ENCODE measurements at regions not wholly inside any gene's neighbourhood (a gene's known extent, or its start where the extent isn't known, plus 50 kb on each side); places are given as distances from the start of the nearest gene placed in this dataset.
A peak's percentile ranks its signal among the peaks of the same experiment; 100 is the strongest.

DNA sequence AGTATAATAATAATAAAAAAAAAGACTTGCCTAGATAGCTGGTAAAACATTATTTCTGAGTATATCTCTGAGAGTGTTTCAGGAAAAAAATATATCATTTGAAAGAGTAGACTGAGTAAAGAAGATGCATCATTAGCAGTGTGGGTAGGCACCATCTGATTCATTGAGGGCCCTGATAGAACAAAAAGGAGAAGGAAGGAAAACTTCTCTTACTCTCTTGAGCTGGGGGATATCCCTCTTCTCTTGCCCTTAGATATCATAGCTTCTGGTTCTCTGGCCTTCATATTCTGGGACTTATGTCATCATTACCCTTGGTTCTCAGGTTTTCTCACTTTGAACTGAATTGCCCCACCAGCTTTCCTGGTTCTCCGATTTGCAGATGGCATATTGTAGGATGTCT, 177.6 kb upstream of the EDNRB start:
- Histone ChIP-seq H3K9me3 (no peaks in the 10 kb centered on the region), H3K4me3 (no peak overlapping the region), H3K27ac (no peak overlapping the region), H3K4me1 (no peaks in the 10 kb centered on the region), H3K27me3 (no peaks in the 10 kb centered on the region), H3K36me3 (ENCODE audit: low read depth, missing control alignments) (no peaks in the 10 kb centered on the region)
- no peak for TF ChIP-seq POLR2A (IDR thresholded peaks at IDR 0.05)
- TF ChIP-seq, protein P1, sequence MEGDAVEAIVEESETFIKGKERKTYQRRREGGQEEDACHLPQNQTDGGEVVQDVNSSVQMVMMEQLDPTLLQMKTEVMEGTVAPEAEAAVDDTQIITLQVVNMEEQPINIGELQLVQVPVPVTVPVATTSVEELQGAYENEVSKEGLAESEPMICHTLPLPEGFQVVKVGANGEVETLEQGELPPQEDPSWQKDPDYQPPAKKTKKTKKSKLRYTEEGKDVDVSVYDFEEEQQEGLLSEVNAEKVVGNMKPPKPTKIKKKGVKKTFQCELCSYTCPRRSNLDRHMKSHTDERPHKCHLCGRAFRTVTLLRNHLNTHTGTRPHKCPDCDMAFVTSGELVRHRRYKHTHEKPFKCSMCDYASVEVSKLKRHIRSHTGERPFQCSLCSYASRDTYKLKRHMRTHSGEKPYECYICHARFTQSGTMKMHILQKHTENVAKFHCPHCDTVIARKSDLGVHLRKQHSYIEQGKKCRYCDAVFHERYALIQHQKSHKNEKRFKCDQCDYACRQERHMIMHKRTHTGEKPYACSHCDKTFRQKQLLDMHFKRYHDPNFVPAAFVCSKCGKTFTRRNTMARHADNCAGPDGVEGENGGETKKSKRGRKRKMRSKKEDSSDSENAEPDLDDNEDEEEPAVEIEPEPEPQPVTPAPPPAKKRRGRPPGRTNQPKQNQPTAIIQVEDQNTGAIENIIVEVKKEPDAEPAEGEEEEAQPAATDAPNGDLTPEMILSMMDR (IDR thresholded peaks at IDR 0.05): no peak
- intact Hi-C loops (cut with DNase I; ENCODE audit: low total_unique reads): no loop called here
- 96 to 97% methylated on average over 1 of the region's 1 CpG for whole genome bisulfite sequencing, 2 donors
- DNase-seq: no peak

DNA sequence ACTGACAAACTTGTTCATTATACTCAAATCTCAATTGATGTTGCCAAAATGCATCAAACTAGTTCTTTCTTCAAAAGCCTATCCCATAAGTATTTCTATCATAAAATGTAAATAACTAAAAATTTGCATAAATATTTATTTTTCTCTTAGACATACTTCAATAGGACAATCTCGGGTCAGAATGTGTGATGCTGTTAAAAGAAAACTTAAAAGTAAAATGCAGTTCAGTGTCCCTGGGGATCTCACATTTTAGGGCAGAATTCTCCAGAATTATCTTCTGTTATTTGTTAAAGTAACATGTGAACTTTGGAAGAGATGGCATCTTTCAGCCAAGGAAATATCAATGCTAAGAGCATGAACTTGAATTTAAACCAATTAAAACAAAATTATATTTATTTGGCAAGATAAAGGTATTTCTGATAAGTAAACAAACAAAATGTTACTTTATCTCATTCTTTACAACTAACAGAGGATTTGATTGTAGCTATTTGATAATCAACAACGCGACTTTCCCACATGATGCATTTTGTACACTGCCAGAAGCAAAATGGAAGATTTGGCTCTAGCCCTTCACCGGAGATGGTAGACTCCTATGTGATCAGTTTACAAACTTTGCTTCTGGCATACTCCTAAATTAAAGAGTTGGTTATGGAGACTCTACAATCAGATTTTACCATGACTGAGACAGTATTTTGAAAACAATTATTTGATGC, 169.5 kb upstream of the EDNRB start:
- Histone ChIP-seq H3K27ac (no peak overlapping the region), H3K27me3 (no peaks in the 10 kb centered on the region), H3K4me3 (no peak overlapping the region), H3K9me3 (no peaks in the 10 kb centered on the region), H3K36me3 (ENCODE audit: low read depth, missing control alignments) (no peaks in the 10 kb centered on the region), H3K4me1 (no peaks in the 10 kb centered on the region)
- intact Hi-C loops (cut with DNase I; ENCODE audit: low total_unique reads): no loop called here
- 53 to 68% methylated on average over 4 of the region's 4 CpGs for WGBS, 2 donors
- TF ChIP-seq POLR2A (IDR thresholded peaks at IDR 0.05): no peak
- no peak for DNase-seq

DNA sequence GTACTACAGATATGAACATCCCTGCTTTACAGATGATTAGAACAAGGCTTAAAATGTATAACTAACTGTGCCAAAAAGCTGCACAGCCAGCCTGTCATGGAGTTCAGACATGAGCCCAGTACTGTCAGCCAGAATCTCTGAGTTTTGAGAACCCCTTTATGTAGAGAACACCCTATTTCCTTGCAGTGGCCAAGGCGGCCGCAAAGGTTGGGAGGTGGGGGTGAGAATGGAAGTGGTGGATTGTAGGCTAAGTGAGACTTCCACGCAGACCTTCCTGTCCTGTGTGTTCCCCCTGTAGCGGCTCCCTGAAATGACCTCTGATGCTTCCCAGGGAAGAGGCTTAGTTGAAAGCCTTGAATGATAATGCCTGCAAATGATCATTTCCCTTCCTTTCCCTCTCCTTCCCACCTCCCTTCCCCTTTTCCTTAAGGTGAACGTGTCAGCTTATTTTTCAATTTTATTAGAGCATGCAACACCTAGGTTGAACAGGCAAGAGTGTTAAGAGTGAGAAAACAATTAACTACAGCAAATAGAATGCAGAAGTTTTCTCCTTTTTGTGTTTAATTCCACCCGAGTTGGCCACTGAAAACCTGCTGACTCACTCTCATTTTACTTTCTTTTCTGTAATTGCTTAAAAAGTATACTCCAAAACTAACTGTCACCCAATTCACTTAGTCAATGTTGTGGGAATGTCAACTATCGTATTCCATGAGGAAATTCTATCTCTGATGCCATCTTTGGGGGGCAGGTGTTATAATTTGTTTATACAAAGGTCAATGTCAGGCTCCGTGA, 167.0 kb upstream of the EDNRB start:
- Histone ChIP-seq H3K9me3 (no peaks in the 10 kb centered on the region), H3K4me1 (no peaks in the 10 kb centered on the region), H3K36me3 (ENCODE audit: low read depth, missing control alignments) (no peaks in the 10 kb centered on the region), H3K27me3 (no peaks in the 10 kb centered on the region), H3K4me3 (no peak overlapping the region), H3K27ac (peak overlapping the region in 1 of 2 donors; percentile 33)
- intact Hi-C loops (cut with DNase I; ENCODE audit: low total_unique reads): no loop called here
- TF ChIP-seq, protein P1 (IDR thresholded peaks at IDR 0.05): no peak
- TF ChIP-seq POLR2A (IDR thresholded peaks at IDR 0.05): no peak
- WGBS, 2 donors: 48 to 58% methylated on average over 8 of the region's 8 CpGs
- DNase-seq: no peak

DNA sequence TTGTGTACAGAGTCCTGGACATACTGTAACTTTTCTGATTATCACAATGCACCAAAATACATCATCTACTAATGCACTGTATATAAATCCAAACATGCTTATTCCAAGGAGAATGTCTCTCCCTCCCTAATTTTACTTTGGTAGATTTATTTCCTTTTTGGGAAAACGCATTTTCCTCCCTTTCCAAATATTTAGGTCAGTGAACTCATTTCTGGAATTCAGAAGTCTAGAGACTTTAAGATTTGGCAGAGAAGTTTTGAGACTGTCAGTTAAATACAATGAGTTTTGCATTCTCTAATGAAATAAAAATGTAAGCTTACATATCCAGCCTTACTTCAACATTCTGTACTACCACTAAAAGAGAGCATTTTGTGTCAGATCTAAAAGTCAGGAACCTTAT, 165.8 kb upstream of the EDNRB start:
- no peaks in the 10 kb centered on the region for H3K27me3 ChIP-seq
- intact Hi-C loops (cut with DNase I; ENCODE audit: low total_unique reads): no loop called here
- H3K4me1 ChIP-seq: no peaks in the 10 kb centered on the region
- H3K27ac ChIP-seq: no peak overlapping the region
- no peaks in the 10 kb centered on the region for H3K36me3 ChIP-seq (ENCODE audit: low read depth, missing control alignments)
- no peak overlapping the region for H3K4me3 ChIP-seq
- 40 to 54% methylated on average over 1 of the region's 1 CpG for WGBS, 2 donors
- H3K9me3 ChIP-seq: no peaks in the 10 kb centered on the region
- DNase-seq: no peak
- TF ChIP-seq, protein P1 (IDR thresholded peaks at IDR 0.05): no peak
- TF ChIP-seq POLR2A (IDR thresholded peaks at IDR 0.05): no peak

DNA sequence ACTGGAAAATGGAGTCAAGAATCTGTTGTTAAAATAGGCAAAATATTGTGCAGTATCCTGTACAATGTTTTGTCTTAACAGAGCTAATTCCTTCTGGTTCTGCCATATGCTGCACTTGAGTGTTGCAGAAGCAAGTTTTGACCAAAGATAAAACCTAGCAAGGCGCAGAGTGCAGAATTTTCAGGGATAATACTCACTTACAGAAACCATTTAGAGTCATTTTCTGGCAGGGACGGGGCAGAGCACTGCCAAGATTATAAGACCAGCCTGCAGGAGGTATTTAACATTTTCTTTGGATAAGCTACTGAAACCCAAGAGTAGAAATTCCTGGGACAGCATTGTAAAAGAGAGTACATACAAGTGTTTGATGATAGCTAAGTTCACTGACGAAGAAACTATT, 159.5 kb upstream of the EDNRB start:
- intact Hi-C loops (cut with DNase I; ENCODE audit: low total_unique reads): no loop called here
- H3K9me3 ChIP-seq: no peaks in the 10 kb centered on the region
- H3K27ac ChIP-seq: no peak overlapping the region
- H3K36me3 ChIP-seq (ENCODE audit: low read depth, missing control alignments): no peaks in the 10 kb centered on the region
- no peak for DNase-seq
- H3K4me1 ChIP-seq: no peaks in the 10 kb centered on the region
- 65 to 77% methylated on average over 3 of the region's 3 CpGs for WGBS, 2 donors
- H3K27me3 ChIP-seq: no peaks in the 10 kb centered on the region
- no peak for TF ChIP-seq POLR2A (IDR thresholded peaks at IDR 0.05)
- TF ChIP-seq, protein P1 (IDR thresholded peaks at IDR 0.05): no peak
- no peak overlapping the region for H3K4me3 ChIP-seq
